ENCODE measurements at regions not wholly inside any gene's neighbourhood (a gene's known extent, or its start where the extent isn't known, plus 50 kb on each side); places are given as distances from the start of the nearest gene placed in this dataset.

- DNase-seq, result no peak
Observed at GRCh38 chr18:7492385-7492784, 74.7 kb upstream of the PTPRM start.

GRCh38 chr18:7497081-7497480, 70.0 kb upstream of the PTPRM start:
- no peak for DNase-seq

GRCh38 chr18:7511106-7511505, 56.0 kb upstream of the PTPRM start:
- DNase-seq, result no peak

GRCh38 chr18:7512348-7512747, 54.8 kb upstream of the PTPRM start:
- DNase-seq, result peak; percentile 15

- no peak for DNase-seq
Observed at GRCh38 chr18:7512990-7513389, 54.1 kb upstream of the PTPRM start.

GRCh38 chr18:7514796-7515440, 52.2 kb upstream of the PTPRM start:
- DNase-seq, result no peak

GRCh38 chr18:7516266-7517117, 50.6 kb upstream of the PTPRM start:
- DNase-seq, result no peak

All from hindlimb muscle (tissue), 1 donor.